Calu3 (cell line): ENCODE measurements at regions not wholly inside any gene's neighbourhood (a gene's known extent, or its start where the extent isn't known, plus 50 kb on each side); places are given as distances from the start of the nearest gene placed in this dataset.
"Not testable (repeated sequence)": the region's sequence is repeated elsewhere in the genome, so short reads cannot be mapped to it uniquely, and the experiment has no call there.

Source experiments
- BruUV-seq: library from RNA; stranded (reverse); fragments of 400-500 nt; replicated peaks from 2 replicates; lab custom pipeline; 2021; lab: Mats Ljungman, UMichigan
- CTCF ChIA-PET: fragments of 300-600 bp; sonication (Branson Sonifier 250); formaldehyde crosslinking; loops from one replicate; lab custom pipeline; 2022; ENCODE audit warnings: antibody characterized with exemption; lab: Charles Lee
- DNase-seq: peaks from one replicate; pipeline ENCODE4 v3.0.0; 2022
- H3K27ac Mint-ChIP-seq: one replicate; pipeline ENCODE4 v1.8.0; 2022; ENCODE audit warnings: mixed read lengths; ENCODE audit not compliant: unreplicated experiment
- H3K27me3 Mint-ChIP-seq: one replicate; pipeline ENCODE4 v1.8.0; 2022; ENCODE audit warnings: mixed read lengths; ENCODE audit not compliant: unreplicated experiment
- H3K36me3 Mint-ChIP-seq: one replicate; pipeline ENCODE4 v1.8.0; 2022; ENCODE audit warnings: mild to moderate bottlenecking, moderate library complexity, mixed read lengths; ENCODE audit not compliant: insufficient read depth, unreplicated experiment
- H3K4me1 Mint-ChIP-seq: one replicate; pipeline ENCODE4 v1.8.0; 2022; ENCODE audit warnings: mild to moderate bottlenecking, low read depth, mixed read lengths; ENCODE audit not compliant: unreplicated experiment
- H3K4me3 Mint-ChIP-seq: one replicate; pipeline ENCODE4 v1.8.0; 2022; ENCODE audit warnings: mild to moderate bottlenecking, low read depth, moderate library complexity, mixed read lengths; ENCODE audit not compliant: unreplicated experiment
- H3K9me3 Mint-ChIP-seq: one replicate; pipeline ENCODE4 v1.8.0; 2022; ENCODE audit warnings: low read depth, mixed read lengths; ENCODE audit not compliant: unreplicated experiment
- CTCF ChIP-seq: fragments of 200-600 bp; IDR thresholded peaks from one replicate; pipeline ENCODE4 v1.8.0; 2022; ENCODE audit warnings: antibody characterized with exemption; ENCODE audit not compliant: unreplicated experiment
- intact Hi-C: fragments of 100-400 bp; cut with micrococcal nuclease; formaldehyde crosslinking; loops from one replicate; pipeline ENCODE4 v1.10.0; 2022; ENCODE audit not compliant: unreplicated experiment

GRCh38 chr5:102678267-102679058, 76.6 kb upstream of the PAM start:
- H3K4me1 Mint-ChIP-seq = no peaks in the 10 kb centered on the region
- H3K36me3 Mint-ChIP-seq = no peaks in the 10 kb centered on the region
- DNase-seq = no peak
- H3K4me3 Mint-ChIP-seq = no peak overlapping the region
- H3K27me3 Mint-ChIP-seq = peaks cover 12% of the 10 kb centered on the region
- no peak for TF ChIP-seq CTCF
- CTCF ChIA-PET = no interaction called here
- intact Hi-C loops = no loop called here
- H3K9me3 Mint-ChIP-seq = no peaks in the 10 kb centered on the region
- H3K27ac Mint-ChIP-seq = no peak overlapping the region
- BruUV-seq = no TSS peak

GRCh38 chr5:102681403-102681983, 73.6 kb upstream of the PAM start:
- Mint-ChIP-seq H3K4me3 (no peak overlapping the region), H3K27me3 (peaks cover 12% of the 10 kb centered on the region), H3K9me3 (no peaks in the 10 kb centered on the region), H3K27ac (no peak overlapping the region), H3K36me3 (no peaks in the 10 kb centered on the region), H3K4me1 (no peaks in the 10 kb centered on the region)
- peak; percentile 87 for DNase-seq
- no TSS peak for BruUV-seq
- peak; percentile 91 for TF ChIP-seq CTCF
- intact Hi-C loops = loop anchor here (1.0 to 5.0 kb wide), 5 partner anchors 99 to 458 kb away; no protein-coding TSS in a partner anchor
- CTCF ChIA-PET = interaction anchor here (0.5 to 1.9 kb wide), 20 partner anchors 34 to 577 kb away, joined by 3 to 9 read pairs (median 4); partner anchors contain the start of genes GIN1, MACIR and PPIP5K2

GRCh38 chr5:102682101-102682647, 72.9 kb upstream of the PAM start:
- Mint-ChIP-seq H3K27ac (no peak overlapping the region), H3K9me3 (no peaks in the 10 kb centered on the region), H3K36me3 (no peaks in the 10 kb centered on the region), H3K4me3 (no peak overlapping the region), H3K27me3 (peaks cover 12% of the 10 kb centered on the region), H3K4me1 (no peaks in the 10 kb centered on the region)
- CTCF ChIA-PET = interaction anchor here (0.5 to 1.9 kb wide), 13 partner anchors 33 to 457 kb away, joined by 3 to 9 read pairs (median 4); partner anchors contain the start of gene PAM
- no peak for DNase-seq
- intact Hi-C loops = loop anchor here (5.0 kb wide), 2 partner anchors 100 to 290 kb away; no protein-coding TSS in a partner anchor
- BruUV-seq = no TSS peak
- TF ChIP-seq CTCF = no peak

- BruUV-seq, DNase-seq, H3K27ac Mint-ChIP-seq, H3K36me3 Mint-ChIP-seq, H3K4me3 Mint-ChIP-seq, H3K9me3 Mint-ChIP-seq, intact Hi-C loops, CTCF ChIA-PET, H3K4me1 Mint-ChIP-seq: not testable (repeated sequence)
- H3K27me3 Mint-ChIP-seq = peaks cover 11% of the 10 kb centered on the region
Observed at GRCh38 chr5:102688076-102688475, 67.0 kb upstream of the PAM start.

GRCh38 chr5:102688581-102689342, 66.3 kb upstream of the PAM start:
- H3K4me3 Mint-ChIP-seq, H3K4me1 Mint-ChIP-seq, BruUV-seq, H3K27ac Mint-ChIP-seq, H3K9me3 Mint-ChIP-seq, intact Hi-C loops, CTCF ChIA-PET, H3K36me3 Mint-ChIP-seq, DNase-seq: not testable (repeated sequence)
- peaks cover 11% of the 10 kb centered on the region for H3K27me3 Mint-ChIP-seq
